GM19023 (cell line): ENCODE measurements at regions not wholly inside any gene's neighbourhood (a gene's known extent, or its start where the extent isn't known, plus 50 kb on each side); places are given as distances from the start of the nearest gene placed in this dataset.
"Not testable (repeated sequence)": the region's sequence is repeated elsewhere in the genome, so short reads cannot be mapped to it uniquely, and the experiment has no call there.

Experiments used
- ATAC-seq: cut with Tn5 transposase; IDR thresholded peaks from one replicate; pipeline ENCODE4 v1.9.1; 2021; ENCODE audit warnings: mild to moderate bottlenecking, moderate library complexity; ENCODE audit not compliant: unreplicated experiment

DNA sequence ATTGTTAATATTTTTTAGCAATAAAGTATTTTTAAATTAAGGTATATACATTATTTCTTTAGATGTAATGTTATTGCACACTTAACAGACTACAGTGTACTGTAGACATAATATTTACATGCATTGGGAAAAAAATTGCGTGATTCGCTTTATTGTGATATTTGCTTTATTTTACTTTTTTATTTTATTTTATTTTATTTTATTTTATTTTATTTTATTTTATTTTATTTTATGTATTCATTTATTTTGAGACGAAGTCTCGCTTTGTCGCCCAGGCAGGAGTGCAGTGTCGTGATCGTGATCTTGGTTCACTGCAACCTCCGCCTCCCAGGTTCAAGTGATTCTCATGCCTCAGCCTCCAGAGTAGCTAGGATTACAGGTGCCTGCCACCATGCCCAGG, 1522.7 kb downstream of the AMY1C start:
- ATAC-seq, result not testable (repeated sequence)

DNA sequence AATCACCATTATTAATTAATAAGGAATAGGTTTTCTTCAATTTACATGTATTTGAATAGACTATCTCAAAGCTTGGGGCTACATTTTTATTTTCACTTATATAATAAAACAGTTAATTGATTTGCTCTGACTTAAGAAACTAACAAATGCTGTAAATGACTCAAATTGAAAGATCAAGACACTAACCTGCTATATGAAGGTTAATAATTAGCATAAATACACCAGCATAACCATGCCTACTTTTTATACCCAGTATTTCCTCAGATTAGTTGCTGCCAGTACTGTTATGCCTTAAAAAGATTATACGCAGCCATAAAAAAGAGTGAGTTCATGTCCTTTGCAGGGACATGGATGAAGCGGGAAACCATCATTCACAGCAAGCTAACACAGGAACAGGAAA, 1545.1 kb downstream of the AMY1C start:
- ATAC-seq, result no peak

DNA sequence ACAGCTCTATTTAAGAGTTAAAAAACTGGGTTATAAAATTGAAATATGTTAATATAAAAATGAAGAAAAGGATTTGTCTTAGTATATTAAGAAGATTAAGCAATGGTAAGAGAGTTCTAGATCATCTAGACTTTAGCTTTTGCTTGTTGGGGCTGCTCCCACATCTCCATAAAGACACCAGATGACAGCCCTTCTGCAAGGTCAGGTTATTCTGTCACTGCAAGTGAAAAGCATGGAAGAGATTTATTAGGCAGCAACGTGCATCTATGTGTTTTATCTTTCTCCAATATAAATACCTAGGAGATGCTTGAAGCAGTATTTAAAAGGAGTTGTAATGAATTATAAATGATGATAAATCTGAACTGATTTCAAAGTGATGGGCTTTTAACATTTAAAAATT, 1560.4 kb downstream of the AMY1C start:
- no peak for ATAC-seq

DNA sequence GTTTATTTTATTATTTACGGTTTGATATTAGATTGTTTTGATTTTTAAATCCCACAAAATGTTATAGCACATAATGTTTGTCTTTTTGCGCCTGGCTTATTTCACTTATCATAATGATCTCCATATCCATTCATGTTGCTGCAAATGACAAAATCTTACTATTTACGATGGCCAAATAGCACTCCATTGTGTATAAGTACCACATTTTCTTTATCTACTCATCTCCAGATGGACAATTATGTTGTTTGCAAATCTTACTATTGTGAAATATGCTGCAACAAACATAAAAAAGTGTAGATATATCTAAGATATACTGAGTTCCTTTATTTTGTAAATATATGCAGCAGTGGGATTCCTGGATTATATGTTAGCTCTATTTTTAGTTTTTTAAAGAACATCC, 1568.3 kb downstream of the AMY1C start:
- ATAC-seq, result no peak

DNA sequence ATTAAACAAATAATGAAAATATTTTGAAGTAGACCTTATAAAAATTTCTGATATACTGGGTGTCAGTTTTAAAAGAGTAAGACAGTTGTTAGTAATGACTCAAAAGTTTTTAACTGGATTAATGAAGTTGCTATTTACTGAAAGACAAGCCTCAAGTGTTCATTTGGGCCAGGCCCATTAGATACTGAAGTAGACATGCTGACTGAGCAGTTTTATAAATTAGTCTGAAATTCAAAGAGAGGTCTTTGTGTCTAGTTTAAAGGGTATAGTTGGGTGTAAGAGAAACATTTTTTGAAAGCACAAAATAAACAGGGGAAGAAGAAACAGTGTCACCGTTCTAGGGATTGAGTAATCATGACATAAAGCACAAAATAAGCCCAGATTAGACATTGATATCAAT, 1577.2 kb downstream of the AMY1C start:
- ATAC-seq, result no peak

DNA sequence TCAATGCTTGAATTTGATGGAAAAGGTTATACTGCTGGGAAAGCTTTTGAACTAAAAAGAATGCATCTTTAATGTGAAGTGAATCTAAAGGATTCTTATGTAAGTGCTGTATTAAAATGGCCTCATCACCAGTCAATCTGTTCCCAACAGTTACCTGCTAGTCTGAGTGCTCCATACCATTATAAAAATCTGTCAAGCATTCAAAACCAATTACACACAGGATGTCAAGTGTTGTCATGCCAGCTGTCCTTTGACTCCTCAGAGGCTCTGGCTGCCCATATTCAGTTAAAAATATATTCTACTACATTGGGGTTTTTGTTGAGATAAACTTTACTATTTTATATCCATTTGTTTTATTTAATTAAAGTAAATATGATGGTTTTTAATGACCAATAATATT, 1587.7 kb downstream of the AMY1C start:
- no peak for ATAC-seq

DNA sequence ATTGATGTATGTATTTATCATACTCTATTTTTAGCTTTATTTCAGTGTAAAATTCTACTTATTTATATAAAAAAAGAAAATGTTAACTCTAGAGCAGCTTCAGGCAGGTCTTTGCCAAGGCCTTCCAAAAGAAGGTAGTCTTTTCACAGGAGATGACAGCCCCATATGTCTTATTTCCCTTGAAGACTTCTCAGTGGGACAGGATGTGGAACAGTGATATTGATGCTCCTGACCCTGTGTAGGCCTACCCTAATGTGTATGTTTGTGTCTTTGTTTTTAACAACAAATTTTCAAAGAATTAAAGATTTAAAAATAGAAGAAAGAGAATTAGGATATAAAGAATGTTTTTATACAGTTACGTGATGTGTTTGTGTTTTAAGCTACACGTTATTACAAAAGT, 1593.6 kb downstream of the AMY1C start:
- ATAC-seq, result no peak

DNA sequence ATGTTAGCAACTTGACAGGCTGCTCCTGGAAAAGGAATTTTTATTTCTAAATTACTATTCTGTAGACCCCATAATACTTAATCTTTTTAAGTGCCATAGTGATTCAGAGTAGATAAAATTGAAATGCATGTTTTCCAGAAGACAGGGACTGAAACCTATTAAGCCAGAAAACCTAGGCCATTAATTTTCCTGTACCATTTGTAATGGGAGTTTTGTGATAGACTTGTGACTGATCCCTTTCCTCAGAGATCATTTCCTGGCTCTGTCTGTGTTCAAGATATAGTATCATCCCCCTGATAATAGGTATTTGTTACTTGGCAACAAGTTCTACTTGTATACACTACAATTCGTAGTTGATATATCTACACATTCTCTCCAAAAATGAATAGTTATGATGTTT, 1609.8 kb downstream of the AMY1C start:
- no peak for ATAC-seq

DNA sequence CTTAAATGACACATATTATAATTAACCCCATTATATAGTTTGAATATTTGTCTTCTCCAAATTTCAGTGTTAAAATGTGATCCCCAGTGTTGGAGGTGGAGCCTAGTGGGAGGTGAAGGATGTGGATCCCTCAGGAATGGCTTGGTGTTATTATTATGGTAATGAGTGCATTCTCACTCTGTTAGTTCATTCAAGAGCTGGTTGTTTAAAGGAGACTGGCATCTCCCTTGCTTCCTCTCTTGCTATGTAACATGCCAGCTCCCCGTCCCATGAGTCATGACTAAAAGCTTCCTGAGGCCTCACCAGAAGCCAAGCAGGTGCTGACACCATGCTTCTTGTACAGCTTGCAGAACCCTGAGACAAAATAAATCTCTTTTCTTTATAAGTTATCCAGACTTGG, 1612.7 kb downstream of the AMY1C start:
- ATAC-seq, result no peak

DNA sequence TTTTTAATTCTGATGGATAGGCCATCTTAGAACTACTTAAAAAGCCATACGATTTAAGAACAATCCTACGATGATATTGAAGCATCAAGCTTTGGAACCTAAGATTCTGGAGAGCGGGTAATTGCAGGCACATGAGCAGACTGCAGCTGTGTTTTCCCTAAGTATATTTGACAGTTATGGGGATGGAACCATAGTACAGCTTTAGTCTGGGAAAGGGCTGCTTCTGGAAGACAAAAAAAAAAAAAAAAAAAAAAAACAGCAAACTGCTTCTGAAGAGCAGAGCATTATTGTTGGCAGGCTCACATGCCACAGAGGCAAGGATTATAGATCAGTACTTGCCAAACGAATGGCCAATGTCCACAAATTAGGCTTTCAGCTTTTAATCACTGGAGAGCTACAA, 1618.7 kb downstream of the AMY1C start:
- ATAC-seq, result no peak

DNA sequence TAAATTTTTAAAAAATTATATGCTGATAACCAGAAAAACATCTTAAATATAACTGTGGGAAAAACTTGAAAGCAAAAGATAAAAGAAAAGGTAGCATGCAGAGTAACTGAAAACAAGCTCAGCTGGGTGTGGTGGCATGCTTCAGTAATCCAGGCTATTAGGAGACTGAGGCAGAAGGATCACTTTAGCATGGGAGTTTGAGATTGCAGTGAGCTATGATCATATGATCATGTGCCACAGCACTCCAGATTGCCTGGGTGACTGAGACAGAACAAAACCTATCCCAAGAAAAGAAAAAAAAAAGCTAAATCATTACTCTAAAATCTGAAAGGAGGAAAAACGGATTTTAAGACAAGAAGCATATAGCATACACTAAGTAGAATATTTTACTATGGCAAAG, 1624.0 kb downstream of the AMY1C start:
- no peak for ATAC-seq

DNA sequence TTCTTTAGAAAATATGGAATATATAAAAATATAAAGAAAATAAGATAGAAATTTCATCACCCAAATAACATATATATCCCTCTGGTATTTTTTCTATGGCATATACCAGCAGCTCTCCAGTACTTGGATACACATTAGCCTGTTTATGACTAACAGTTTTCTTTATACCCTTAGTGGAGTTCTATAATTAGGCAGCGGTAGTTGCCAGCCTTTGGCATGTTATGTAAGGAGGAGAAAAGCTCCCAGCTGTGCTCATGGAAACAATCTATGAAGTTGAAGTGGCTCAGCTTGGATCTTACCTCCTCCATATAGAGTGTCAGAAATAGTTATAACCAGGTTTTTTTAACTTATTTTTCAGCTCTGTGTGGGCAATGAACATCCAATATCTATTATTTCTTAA, 1636.8 kb downstream of the AMY1C start:
- no peak for ATAC-seq

DNA sequence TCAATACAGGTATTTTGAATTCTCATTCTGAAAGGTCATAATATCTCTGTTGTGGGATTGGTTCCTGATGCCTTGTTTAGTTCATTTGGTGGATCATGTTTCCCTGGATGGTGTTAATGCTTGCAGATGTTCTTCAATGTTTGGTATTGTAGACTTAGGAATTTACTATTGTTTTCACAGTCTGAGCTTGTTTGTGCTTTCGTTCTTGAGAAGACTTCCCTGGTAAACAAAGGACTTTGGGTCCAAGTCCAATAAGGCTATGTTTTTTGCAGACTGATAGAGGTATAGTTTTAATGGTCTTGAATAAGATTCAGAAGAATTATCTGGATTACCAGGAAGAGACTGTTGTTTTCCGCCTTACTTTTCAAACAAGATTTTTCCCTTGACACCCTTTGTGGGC, 1646.3 kb downstream of the AMY1C start:
- no peak for ATAC-seq

DNA sequence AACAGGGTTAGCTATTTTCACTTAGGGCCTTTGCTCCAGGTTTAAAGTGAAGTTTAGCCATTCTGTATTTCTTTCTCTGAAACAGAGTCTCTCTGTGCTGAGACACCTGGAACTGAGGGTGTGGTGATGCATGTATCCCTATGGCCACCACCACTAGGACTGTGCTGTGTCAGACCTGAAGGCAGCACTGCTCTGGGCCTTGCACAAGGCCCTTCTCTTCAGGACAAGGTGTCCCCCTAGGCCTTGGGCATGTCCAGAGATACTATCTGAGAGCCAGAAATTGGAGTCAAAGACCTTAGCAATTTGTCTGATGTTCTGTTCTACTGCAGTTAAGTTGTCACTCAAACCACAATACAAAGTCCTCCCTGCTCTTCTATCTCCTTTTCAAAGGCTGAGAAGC, 1649.2 kb downstream of the AMY1C start:
- ATAC-seq, result no peak

DNA sequence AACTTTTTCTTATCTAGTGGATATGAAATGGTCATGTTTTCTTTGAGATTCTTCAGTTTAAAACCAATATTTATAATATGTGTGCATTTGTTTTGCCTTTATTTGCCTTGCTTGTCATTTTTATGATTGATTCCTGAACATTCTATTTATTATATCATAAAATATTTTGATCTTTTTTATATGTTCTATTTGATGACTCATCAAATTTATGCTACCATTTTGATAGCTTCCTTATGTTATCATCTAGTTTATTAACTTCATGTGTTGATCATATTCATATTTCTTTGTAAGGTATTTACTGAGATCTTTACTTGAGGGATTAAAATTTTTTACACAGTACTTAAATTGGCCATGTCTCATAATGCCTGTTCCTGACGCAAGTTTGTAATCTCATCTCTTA, 1650.0 kb downstream of the AMY1C start:
- ATAC-seq, result no peak

DNA sequence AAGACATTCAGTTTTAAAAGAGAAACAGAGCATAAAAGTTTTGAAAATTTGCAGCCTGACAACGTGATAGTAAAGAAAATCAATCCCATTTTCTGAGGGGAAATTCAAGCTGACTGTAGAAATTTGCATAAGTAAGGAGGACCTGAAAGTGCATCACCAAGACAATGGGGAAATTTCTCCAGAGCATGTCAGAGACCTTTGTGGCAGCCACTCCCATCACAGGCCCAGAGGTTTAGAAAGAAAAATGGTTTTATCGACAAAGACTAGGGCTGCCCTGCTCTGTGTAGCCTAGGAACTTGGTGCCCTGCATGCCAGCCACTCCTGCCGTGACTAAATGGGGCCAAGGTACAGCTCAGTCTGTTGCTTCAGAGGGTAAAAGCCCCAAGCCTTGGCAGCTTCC, 1640.2 kb upstream of the PRMT6 start:
- ATAC-seq, result no peak

DNA sequence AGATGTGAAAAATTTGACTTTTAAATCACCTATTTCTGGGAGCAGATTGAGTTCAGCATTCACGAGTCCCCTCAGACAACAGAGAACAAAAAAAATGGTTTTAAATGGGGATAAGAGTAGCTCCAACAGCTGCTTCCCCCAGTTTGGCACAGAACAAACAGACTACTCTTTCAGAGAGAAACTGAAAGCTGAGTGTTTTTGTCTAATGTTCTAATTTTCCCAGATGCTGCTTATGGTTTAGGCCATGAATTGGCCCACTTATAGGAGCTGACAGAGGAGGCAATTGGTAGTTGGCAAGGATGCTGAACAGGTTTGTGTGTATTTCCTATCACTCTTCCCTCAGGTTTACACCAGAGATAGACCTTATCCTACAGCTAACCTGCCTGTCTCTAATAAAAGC, 1637.4 kb upstream of the PRMT6 start:
- ATAC-seq, result no peak

DNA sequence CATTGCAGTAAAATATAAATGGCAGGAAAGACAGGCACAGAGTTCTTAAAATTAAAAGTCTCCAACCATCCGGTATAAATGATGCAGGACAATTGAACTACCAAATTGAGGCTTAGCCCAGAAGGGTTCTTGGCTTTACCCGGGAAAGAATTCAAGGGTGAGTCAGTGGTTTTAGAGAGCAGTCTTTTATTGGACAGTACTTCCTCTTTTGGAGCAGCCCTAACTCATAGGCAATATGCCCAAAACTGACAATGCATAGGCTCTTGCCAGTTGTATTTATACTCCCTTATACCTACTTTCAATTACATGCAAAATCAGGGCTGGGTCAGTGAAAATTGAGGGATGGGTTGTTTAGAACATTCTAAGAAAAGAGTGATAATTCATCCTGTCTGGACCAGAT, 1628.9 kb upstream of the PRMT6 start:
- ATAC-seq, result no peak

DNA sequence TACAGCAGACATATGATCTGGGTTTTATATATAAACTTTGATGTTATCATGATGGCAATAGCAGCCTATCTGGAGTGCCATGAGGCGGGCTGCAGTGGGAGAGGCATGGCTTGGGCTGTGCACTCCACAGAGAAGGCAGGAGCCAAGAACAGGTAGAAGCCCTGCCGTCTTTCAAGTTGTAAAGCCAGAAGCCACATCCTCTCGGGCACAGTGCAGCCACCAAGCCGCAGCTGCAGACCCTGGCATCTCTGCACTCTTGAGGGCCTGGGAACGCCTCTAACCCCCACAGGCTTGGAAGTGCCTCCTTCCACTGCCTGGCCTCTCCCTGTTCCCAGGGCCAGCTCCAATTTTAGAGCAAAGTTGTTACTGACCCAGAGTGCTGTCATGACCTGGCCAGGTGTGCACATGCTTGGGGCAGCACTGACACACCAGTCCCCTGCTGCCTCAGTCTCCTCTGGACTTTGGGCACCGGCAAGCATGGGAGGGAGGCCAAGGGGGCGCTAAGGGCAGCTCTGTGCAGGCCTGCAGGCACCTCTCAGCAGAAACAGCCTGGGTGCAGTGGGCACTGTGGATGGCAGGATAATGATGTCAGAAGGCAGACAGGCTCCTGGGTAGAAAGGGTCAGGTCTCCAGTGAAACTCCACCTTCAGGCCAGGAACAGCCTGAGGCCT, 1619.8 kb upstream of the PRMT6 start:
- no peak for ATAC-seq

DNA sequence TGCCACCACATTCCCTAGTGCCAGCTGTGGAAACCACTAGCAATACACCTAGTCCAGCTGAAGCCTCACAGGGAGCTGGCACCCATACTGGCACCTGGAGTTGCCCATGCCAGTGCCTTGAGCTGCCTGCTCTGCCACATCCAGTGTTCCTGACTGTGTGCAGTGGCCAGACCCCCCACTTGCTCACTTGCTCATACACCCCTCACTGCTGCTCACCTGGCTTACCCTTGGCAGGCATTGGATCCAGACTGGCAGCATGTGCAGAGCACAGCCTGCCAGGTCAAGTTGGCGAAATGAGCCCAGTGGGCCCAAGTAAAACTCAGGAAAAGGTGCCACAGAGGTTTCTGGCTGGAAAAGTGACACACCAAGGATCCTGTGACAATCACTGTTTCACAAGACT, 1618.6 kb upstream of the PRMT6 start:
- ATAC-seq, result no peak

DNA sequence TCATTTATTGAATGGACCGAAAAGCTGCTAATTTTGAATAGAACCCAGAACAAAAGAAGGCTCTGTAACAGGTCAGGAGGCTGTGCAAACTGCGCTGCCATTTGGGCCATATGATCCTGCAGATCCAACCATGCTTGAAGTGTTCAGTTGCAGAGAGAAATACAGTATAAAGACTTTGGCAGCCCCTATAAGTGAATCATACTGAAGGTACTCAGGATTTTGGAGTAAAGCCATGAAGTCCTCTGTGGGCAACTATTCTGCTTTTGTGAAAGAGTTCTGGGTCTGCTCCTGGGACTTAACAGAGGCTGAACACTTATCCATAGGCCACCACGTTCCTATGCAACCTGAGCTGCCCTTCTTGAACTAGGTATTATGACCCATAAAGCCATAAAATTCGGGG, 1613.6 kb upstream of the PRMT6 start:
- no peak for ATAC-seq

DNA sequence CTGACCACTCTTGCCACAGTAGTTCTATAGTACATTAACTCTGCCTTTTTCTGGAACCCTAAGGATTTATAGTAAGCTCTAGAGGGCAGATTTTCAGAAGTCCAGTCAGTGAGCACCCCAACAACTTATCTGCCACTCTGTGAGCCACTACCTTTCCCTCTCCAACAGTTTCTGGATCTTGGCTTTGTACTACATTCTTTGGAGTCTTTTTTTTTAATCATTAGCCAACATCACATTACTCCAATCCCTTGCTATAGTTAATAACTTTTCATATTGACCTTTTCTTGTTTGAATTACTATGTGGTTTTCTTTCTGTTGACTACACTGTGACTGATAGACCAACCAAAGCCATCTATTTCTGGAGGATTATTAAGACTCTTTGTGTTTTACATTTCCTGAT, 1596.7 kb upstream of the PRMT6 start:
- ATAC-seq, result no peak

DNA sequence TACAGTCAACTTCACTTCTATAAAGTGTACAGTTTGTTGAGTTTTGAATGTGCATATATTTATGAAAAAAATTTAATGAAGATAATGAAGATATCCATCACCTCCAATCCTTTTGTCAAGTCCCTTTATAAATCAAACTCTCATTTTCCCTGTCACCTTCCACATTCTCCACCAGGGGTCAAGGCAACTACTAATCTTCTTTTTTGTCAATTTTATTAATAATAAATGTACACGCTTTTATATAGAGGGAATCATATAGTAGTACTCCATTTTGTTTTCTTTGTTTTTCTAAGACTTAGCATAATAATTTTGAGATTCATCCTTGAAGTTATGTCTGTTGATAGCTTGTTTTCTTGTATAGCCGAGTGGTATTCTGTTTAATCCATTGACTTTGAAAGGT, 1594.2 kb upstream of the PRMT6 start:
- ATAC-seq, result no peak

DNA sequence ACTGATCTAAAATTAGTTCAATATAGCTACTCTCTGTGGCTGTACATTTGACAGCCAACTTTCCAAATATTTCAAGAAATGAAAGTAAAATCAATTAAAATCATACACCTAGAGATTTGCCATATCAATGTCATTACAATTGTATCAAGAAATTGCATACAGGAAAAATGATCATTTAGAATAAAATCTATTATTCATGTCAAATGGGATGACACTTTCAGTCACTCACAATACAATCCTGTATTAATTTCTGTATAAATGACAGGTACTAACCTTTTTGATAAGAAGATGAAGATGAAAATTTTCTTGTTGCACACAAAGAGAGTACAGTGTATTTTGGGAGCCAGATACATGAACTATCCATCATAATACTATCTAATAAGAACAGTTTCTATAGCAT, 1588.9 kb upstream of the PRMT6 start:
- no peak for ATAC-seq
